Parathyroid adenoma (tissue), 2 donors: ENCODE measurements at regions not wholly inside any gene's neighbourhood (a gene's known extent, or its start where the extent isn't known, plus 50 kb on each side); places are given as distances from the start of the nearest gene placed in this dataset.

Experiments used
- H2AFZ ChIP-seq: fragments of 300-600 bp; sonication (generic); one replicate; pipeline ENCODE4 v1.7.0; 2017; ENCODE audit warnings: antibody characterized with exemption, mild to moderate bottlenecking
- H3K27ac ChIP-seq: fragments of 300-600 bp; sonication (generic); one replicate; pipeline ENCODE4 v1.7.0; 2017
- H3K27me3 ChIP-seq: fragments of 300-600 bp; sonication (generic); one replicate; pipeline ENCODE4 v1.7.0; 2017; ENCODE audit warnings: low read length; ENCODE audit not compliant: control insufficient read depth, insufficient read depth
- H3K36me3 ChIP-seq: fragments of 300-600 bp; sonication (generic); one replicate; pipeline ENCODE4 v1.7.0; 2017; ENCODE audit warnings: low read length; ENCODE audit not compliant: control insufficient read depth, insufficient read depth
- H3K4me1 ChIP-seq: fragments of 300-600 bp; sonication (generic); one replicate; pipeline ENCODE4 v1.7.0; 2017; ENCODE audit warnings: control low read depth
- H3K4me2 ChIP-seq: fragments of 300-600 bp; sonication (generic); one replicate; pipeline ENCODE4 v1.7.0; 2017; ENCODE audit warnings: low read length
- H3K4me3 ChIP-seq: fragments of 300-600 bp; sonication (generic); one replicate; pipeline ENCODE4 v1.7.0; 2017; ENCODE audit warnings: low read depth, low read length
- H3K79me2 ChIP-seq: fragments of 300-600 bp; sonication (generic); one replicate; pipeline ENCODE4 v1.7.0; 2017; ENCODE audit warnings: control low read depth
- H3K9ac ChIP-seq: fragments of 300-600 bp; sonication (generic); one replicate; pipeline ENCODE4 v1.7.0; 2017; ENCODE audit warnings: mild to moderate bottlenecking
- H3K9me3 ChIP-seq: fragments of 300-600 bp; sonication (generic); one replicate; pipeline ENCODE4 v1.7.0; 2017; ENCODE audit warnings: low read length; ENCODE audit not compliant: control insufficient read depth
- CTCF ChIP-seq: fragments of 300-600 bp; sonication (generic); IDR thresholded peaks from one replicate; pipeline ENCODE4 v1.7.0; 2017; ENCODE audit warnings: antibody characterized with exemption, mild to moderate bottlenecking
- donor health status: primary hyperparathyroidism.

- TF ChIP-seq CTCF = no peak
- Histone ChIP-seq H3K9me3 (no peaks in the 10 kb centered on the region), H3K4me3 (no peak overlapping the region), H3K36me3 (no peaks in the 10 kb centered on the region), H3K27ac (no peak overlapping the region), H3K79me2 (no peaks in the 10 kb centered on the region), H2AFZ (no peak overlapping the region), H3K4me2 (no peak overlapping the region), H3K4me1 (no peaks in the 10 kb centered on the region), H3K9ac (no peak overlapping the region), H3K27me3 (no peaks in the 10 kb centered on the region)
Observed at GRCh38 chr3:20546636-20547035, 360.6 kb upstream of the SGO1 start.

DNA sequence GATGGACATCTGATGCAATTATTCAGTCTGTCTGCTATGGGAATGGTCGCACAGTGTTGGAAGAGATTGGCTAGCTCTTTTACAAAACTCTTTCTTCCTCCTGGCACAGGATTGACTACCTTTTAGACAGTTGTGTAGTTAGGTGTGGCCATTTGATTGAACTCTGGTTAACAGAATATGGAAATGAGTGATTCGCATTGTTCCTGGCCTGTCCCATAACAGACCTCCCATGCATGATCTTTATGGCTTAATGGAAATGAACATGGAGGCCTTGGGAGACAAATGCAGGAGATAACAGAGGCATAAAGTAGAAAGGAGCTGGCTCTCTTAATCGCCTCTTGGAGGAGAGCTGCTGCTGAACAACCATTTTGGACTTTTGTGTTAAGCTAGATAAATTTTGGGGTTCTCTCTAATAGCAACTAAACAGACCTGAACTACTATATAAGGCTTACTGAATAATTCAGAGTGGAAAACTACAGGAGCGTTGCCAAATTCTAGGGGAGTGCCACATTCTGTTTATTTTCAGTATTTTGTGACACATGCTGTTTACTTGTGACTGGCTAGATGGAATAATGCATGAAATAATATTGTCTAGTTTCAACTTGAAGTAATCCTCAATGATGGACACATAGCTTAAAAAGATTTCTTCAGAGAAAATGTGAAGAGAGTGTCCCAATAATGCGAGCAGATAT is 357.7 kb upstream of the SGO1 start:
- H3K27ac ChIP-seq = no peak overlapping the region
- no peak overlapping the region for H3K4me3 ChIP-seq
- no peaks in the 10 kb centered on the region for H3K36me3 ChIP-seq
- H3K27me3 ChIP-seq = no peaks in the 10 kb centered on the region
- no peaks in the 10 kb centered on the region for H3K79me2 ChIP-seq
- no peak overlapping the region for H3K9ac ChIP-seq
- H3K9me3 ChIP-seq = no peaks in the 10 kb centered on the region
- no peak overlapping the region for H2AFZ ChIP-seq
- TF ChIP-seq CTCF = no peak
- no peaks in the 10 kb centered on the region for H3K4me1 ChIP-seq
- no peak overlapping the region for H3K4me2 ChIP-seq

DNA sequence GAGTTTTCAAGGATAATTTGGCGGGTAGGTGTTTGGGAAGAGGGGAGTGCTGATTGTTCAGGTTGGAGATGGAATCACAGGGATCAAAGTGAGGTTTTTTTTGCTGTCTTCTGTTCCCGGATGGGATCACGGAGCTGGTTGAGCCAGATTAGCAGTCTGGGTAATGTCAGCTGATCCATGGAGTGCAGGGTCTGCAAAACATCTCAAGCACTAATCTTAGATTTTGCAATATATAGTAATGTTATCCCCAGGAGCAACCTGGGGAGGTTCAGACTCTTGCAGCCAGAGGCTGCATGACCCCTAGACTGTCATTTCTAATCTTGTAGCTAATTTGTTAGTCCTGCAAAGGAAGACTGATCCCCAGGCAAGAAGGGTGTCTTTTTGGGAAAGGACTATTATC is 354.1 kb upstream of the SGO1 start:
- no peak overlapping the region for H3K9ac ChIP-seq
- no peak overlapping the region for H2AFZ ChIP-seq
- no peaks in the 10 kb centered on the region for H3K9me3 ChIP-seq
- H3K79me2 ChIP-seq = no peaks in the 10 kb centered on the region
- no peaks in the 10 kb centered on the region for H3K36me3 ChIP-seq
- no peak for TF ChIP-seq CTCF
- H3K4me2 ChIP-seq = no peak overlapping the region
- H3K4me3 ChIP-seq = no peak overlapping the region
- no peak overlapping the region for H3K27ac ChIP-seq
- H3K4me1 ChIP-seq = no peaks in the 10 kb centered on the region
- no peaks in the 10 kb centered on the region for H3K27me3 ChIP-seq

DNA sequence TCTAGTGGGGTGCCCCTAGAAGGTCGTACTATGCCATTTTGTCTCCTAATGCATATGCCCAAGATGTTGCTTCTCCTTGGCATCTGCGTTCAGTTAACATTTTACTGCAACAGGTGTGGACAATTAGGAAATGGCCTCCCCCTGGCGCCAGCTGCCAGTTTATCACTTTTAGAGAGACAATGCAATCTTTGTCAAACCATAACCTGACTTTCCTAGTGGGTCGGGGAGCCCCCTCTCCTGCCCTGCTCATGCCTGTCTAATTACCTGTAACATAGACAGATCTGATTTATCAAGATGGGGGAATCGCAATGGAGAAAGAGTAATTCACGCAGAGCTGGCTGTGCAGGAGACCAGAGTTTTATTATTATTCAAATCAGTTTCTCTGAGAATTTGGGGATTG is 353.7 kb upstream of the SGO1 start:
- Histone ChIP-seq H2AFZ (no peak overlapping the region), H3K9ac (no peak overlapping the region), H3K79me2 (no peaks in the 10 kb centered on the region), H3K36me3 (no peaks in the 10 kb centered on the region), H3K4me2 (no peak overlapping the region), H3K27ac (no peak overlapping the region), H3K9me3 (no peaks in the 10 kb centered on the region), H3K27me3 (no peaks in the 10 kb centered on the region), H3K4me1 (no peaks in the 10 kb centered on the region), H3K4me3 (no peak overlapping the region)
- TF ChIP-seq CTCF = no peak

- no peak overlapping the region for H3K4me2 ChIP-seq
- H3K79me2 ChIP-seq = no peaks in the 10 kb centered on the region
- no peak overlapping the region for H3K4me3 ChIP-seq
- no peaks in the 10 kb centered on the region for H3K27me3 ChIP-seq
- no peak overlapping the region for H3K9ac ChIP-seq
- no peaks in the 10 kb centered on the region for H3K9me3 ChIP-seq
- no peak overlapping the region for H2AFZ ChIP-seq
- no peak overlapping the region for H3K27ac ChIP-seq
- no peaks in the 10 kb centered on the region for H3K4me1 ChIP-seq
- TF ChIP-seq CTCF = no peak
- H3K36me3 ChIP-seq = no peaks in the 10 kb centered on the region
Observed at GRCh38 chr3:20537234-20537633, 351.2 kb upstream of the SGO1 start.
